ENCODE measurements at regions not wholly inside any gene's neighbourhood (a gene's known extent, or its start where the extent isn't known, plus 50 kb on each side); places are given as distances from the start of the nearest gene placed in this dataset.
A peak's percentile ranks its signal among the peaks of the same experiment; 100 is the strongest.
"Not testable (repeated sequence)": the region's sequence is repeated elsewhere in the genome, so short reads cannot be mapped to it uniquely, and the experiment has no call there.

DNA sequence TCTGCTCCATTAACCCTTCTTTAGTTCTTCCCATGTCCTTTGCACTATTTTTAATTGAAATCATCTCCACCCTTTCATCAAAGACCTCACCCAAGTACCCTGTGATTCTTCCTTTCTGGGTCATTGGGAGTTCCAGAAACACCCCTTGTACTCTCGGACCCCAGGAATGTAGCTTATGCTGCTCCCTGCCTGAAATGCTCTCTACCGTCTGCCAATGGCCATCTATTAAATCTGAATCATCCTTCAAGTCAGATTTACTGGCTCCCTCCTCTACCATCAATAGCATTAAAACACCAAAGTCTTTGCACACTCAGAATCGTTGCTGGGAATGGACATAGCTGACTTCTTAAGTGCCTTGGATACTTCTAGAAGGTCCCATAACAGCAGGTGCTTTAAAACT, 73.2 kb upstream of the GADD45A start:
- TF ChIP-seq, protein P1, sequence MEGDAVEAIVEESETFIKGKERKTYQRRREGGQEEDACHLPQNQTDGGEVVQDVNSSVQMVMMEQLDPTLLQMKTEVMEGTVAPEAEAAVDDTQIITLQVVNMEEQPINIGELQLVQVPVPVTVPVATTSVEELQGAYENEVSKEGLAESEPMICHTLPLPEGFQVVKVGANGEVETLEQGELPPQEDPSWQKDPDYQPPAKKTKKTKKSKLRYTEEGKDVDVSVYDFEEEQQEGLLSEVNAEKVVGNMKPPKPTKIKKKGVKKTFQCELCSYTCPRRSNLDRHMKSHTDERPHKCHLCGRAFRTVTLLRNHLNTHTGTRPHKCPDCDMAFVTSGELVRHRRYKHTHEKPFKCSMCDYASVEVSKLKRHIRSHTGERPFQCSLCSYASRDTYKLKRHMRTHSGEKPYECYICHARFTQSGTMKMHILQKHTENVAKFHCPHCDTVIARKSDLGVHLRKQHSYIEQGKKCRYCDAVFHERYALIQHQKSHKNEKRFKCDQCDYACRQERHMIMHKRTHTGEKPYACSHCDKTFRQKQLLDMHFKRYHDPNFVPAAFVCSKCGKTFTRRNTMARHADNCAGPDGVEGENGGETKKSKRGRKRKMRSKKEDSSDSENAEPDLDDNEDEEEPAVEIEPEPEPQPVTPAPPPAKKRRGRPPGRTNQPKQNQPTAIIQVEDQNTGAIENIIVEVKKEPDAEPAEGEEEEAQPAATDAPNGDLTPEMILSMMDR (IDR thresholded peaks at IDR 0.05; ENCODE audit: low read depth, low read length), result no peak
- Histone ChIP-seq H3K27me3 (no peaks in the 10 kb centered on the region), H3K4me1 (ENCODE audit: low read depth) (peaks cover 12% of the 10 kb centered on the region), H3K9me3 (ENCODE audit: low read depth) (no peaks in the 10 kb centered on the region), H3K4me3 (no peak overlapping the region), H3K36me3 (no peaks in the 10 kb centered on the region), H3K27ac (no peak overlapping the region)
- DNase-seq (ENCODE audit: low read depth in 1 of 2, low spot score in 1 of 2), result no peak

DNA sequence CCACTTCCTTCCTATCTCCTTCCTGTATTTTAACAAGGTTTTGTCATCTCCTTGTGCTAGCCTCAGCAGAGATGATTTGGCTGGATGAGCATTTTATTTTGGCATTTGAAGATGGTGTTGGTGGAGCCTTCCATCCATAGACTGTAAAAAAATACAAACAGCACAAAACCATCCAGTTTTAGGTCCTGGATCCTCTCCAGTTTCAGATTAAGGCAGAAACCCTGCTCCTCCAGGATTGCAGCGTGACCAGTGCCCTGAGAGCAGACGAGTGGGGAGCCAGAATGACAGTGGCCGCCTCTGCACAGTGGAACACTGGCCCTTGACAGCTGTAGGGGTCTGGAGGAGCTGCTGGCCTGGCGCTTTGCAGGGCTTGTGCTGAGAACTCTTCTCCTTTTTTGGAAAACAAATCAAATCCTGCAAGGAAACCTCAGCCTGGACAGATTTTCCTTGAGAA, 72.2 kb upstream of the GADD45A start:
- TF ChIP-seq, protein P1 (IDR thresholded peaks at IDR 0.05; ENCODE audit: low read depth, low read length), result no peak
- Histone ChIP-seq H3K27ac (peak overlapping the region; percentile 34), H3K9me3 (ENCODE audit: low read depth) (no peaks in the 10 kb centered on the region), H3K4me1 (ENCODE audit: low read depth) (peaks cover 12% of the 10 kb centered on the region), H3K27me3 (no peaks in the 10 kb centered on the region), H3K36me3 (no peaks in the 10 kb centered on the region), H3K4me3 (no peak overlapping the region)
- DNase-seq (ENCODE audit: low read depth in 1 of 2, low spot score in 1 of 2), result peak; percentile 38 to 39

DNA sequence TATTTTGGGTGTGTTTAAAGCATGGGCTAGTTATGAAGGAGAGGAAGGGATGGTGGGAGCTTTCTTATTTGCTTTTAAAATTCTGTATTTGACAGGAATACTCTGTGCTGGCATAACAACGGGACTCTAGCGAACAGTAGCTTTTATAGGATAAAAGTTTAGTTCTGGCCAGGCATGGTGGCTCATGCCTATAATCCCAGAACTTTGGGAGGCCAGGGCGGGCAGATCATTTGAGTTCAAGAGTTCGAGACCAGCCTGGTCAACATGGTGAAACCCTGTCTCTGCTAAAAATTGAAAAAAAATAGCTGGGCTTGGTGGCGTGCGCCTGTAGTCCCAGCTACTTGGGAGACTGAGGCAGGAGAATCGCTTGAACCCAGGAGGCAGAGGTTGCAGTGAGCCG, 71.5 kb upstream of the GADD45A start:
- not testable (repeated sequence) for H3K27me3 ChIP-seq; H3K9me3 ChIP-seq (ENCODE audit: low read depth); H3K4me3 ChIP-seq; H3K36me3 ChIP-seq; DNase-seq (ENCODE audit: low read depth in 1 of 2, low spot score in 1 of 2)
- peak overlapping the region; percentile 34 for H3K27ac ChIP-seq
- peaks cover 11% of the 10 kb centered on the region for H3K4me1 ChIP-seq (ENCODE audit: low read depth)

DNA sequence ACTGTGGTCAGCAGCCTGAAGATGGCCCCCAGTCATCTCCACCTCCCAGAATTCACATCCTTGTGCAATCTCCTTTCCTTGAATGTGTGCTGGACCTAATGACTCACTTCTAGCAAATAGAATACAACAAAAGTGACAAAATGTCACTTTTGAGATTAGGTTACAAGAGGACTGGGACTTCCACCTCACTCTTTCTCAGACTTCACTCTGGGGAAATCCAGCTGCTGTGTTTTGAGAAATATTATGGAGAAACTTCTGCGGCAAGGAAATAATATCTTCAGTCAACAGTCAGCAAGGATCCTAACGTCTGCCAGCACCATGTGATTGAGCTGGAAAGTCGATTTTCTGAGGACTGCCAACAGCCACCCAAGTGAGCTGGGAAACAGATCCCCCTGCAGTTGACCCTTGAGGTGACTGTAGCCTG, 70.5 kb upstream of the GADD45A start:
- H3K4me3 ChIP-seq, result no peak overlapping the region
- peak in 1 of 2 donors; percentile 56 for DNase-seq (ENCODE audit: low read depth in 1 of 2, low spot score in 1 of 2)
- H3K27ac ChIP-seq, result no peak overlapping the region
- H3K27me3 ChIP-seq, result no peaks in the 10 kb centered on the region
- no peaks in the 10 kb centered on the region for H3K9me3 ChIP-seq (ENCODE audit: low read depth)
- peaks cover 4% of the 10 kb centered on the region for H3K4me1 ChIP-seq (ENCODE audit: low read depth)
- TF ChIP-seq, protein P1 (IDR thresholded peaks at IDR 0.05; ENCODE audit: low read depth, low read length), result no peak
- no peaks in the 10 kb centered on the region for H3K36me3 ChIP-seq

DNA sequence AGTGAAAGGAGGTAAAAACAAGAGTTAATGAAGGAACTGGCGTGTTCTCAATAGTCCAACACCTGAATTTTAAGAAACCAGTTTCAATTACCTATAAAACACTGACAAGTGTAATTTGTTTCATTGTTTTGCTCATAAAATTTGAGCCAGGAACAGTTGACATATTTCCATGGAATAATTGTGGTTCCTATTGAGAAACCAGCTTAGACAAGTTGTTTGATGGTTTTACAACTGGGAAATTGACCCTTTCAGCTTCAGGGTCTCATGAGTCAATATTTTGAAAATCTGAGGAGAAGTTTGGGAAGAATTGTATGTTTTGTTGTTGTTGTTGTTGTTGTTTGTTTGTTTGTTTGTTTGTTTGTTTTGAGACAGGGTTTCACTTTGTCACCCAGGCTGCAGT, 69.1 kb upstream of the GADD45A start:
- no peak for DNase-seq (ENCODE audit: low read depth in 1 of 2, low spot score in 1 of 2)
- H3K4me1 ChIP-seq (ENCODE audit: low read depth), result peaks cover 4% of the 10 kb centered on the region
- H3K4me3 ChIP-seq, result no peak overlapping the region
- TF ChIP-seq, protein P1 (IDR thresholded peaks at IDR 0.05; ENCODE audit: low read depth, low read length), result no peak
- no peaks in the 10 kb centered on the region for H3K36me3 ChIP-seq
- H3K27me3 ChIP-seq, result no peaks in the 10 kb centered on the region
- no peak overlapping the region for H3K27ac ChIP-seq
- no peaks in the 10 kb centered on the region for H3K9me3 ChIP-seq (ENCODE audit: low read depth)

DNA sequence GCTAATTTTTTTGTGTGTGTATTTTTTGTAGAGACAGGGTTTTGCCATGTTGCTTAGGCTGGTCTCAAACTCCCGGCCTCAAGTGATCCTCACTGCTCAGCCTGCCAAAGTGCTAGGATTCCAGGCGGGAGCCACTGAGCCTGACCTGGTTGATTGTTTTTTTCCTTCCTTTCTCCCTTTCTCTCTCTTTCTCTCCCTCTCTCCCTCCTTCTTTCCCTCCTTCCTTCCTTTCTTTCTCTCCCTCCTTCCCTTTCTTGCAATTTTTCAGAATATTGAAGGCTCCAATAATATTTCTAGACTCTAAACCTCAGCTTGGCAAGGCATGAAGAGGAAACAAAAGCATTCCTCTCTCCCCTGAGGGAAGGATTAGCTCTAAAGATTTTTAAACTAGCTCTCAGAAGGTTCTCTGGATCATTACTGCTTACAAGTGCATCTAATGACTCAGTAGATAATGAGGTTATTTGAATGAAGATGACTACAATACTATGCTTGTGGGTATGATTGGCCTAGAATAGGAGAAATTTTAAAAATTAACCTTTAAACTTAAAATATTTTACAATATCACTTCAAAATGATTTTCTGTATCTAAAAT, 68.5 kb upstream of the GADD45A start:
- no peak overlapping the region for H3K4me3 ChIP-seq
- H3K4me1 ChIP-seq (ENCODE audit: low read depth), result peaks cover 4% of the 10 kb centered on the region
- TF ChIP-seq, protein P1 (IDR thresholded peaks at IDR 0.05; ENCODE audit: low read depth, low read length), result no peak
- H3K9me3 ChIP-seq (ENCODE audit: low read depth), result no peaks in the 10 kb centered on the region
- no peak for DNase-seq (ENCODE audit: low read depth in 1 of 2, low spot score in 1 of 2)
- no peaks in the 10 kb centered on the region for H3K27me3 ChIP-seq
- no peak overlapping the region for H3K27ac ChIP-seq
- H3K36me3 ChIP-seq, result no peaks in the 10 kb centered on the region
